ENCODE measurements at regions not wholly inside any gene's neighbourhood (a gene's known extent, or its start where the extent isn't known, plus 50 kb on each side); places are given as distances from the start of the nearest gene placed in this dataset.

GRCh38 chr20:47868744-47869143 is 83.5 kb upstream of the SULF2 start:
- TF ChIP-seq CBX5 (CRISPR knock-in tag; IDR thresholded peaks at IDR 0.05; ENCODE audit: borderline replicate concordance) (no peak), HNF1A (IDR thresholded peaks at IDR 0.05; ENCODE audit: low read depth) (no peak), HNF1A (CRISPR knock-in tag; IDR thresholded peaks at IDR 0.05; ENCODE audit: borderline replicate concordance) (no peak), RBFOX2 (IDR thresholded peaks at IDR 0.05; ENCODE audit: low read depth, low read length) (no peak), RAD21 (CRISPR knock-in tag; IDR thresholded peaks at IDR 0.05) (no peak), E2F5 (CRISPR knock-in tag; conservative IDR thresholded peaks at IDR 0.05) (no peak), ZNF788 (CRISPR knock-in tag; IDR thresholded peaks at IDR 0.05; ENCODE audit: borderline replicate concordance) (no peak), ZNF263 (CRISPR knock-in tag; IDR thresholded peaks at IDR 0.05) (no peak), HMGA1 (CRISPR knock-in tag; conservative IDR thresholded peaks at IDR 0.05) (no peak)
